H1 (cell line): ENCODE measurements at regions not wholly inside any gene's neighbourhood (a gene's known extent, or its start where the extent isn't known, plus 50 kb on each side); places are given as distances from the start of the nearest gene placed in this dataset.

Experiments used
- CTCF ChIA-PET: fragments of 300-600 bp; sonication (Branson Sonifier 250); formaldehyde crosslinking; loops from one replicate; lab custom pipeline; 2021; ENCODE audit not compliant: partially characterized antibody; lab: Charles Lee
- POLR2A ChIA-PET: fragments of 300-600 bp; sonication (Branson Sonifier 250); formaldehyde crosslinking; loops from one replicate; lab custom pipeline; 2021; ENCODE audit warnings: inconsistent platforms; ENCODE audit not compliant: partially characterized antibody; lab: Charles Lee
- DNase-seq, 2 experiments: peaks; one replicate each; pipeline versions ENCODE4 v3.0.0 to v3.0.0-alpha.2; 2010 to 2022; ENCODE audit warnings: low spot score in 2 of 2, low read depth in 1 of 2, mixed read lengths in 1 of 2
- FAIRE-seq: peaks from 2 replicates; lab custom pipeline; 2011; peaks lifted over from hg19 to GRCh38; lab: Jason Lieb, UNC
- H2AFZ ChIP-seq: 2 replicates; pipeline ENCODE4 v1.8.1; 2012; ENCODE audit warnings: low read length, inconsistent platforms
- H2AK5ac ChIP-seq: 2 replicates; pipeline ENCODE4 v1.6.1; 2013; ENCODE audit warnings: low read depth, low read length
- H2BK120ac ChIP-seq: replicated peaks from 2 replicates; pipeline ENCODE3; 2013; ENCODE audit warnings: low read depth, low read length, inconsistent platforms
- H2BK12ac ChIP-seq: 2 replicates; pipeline ENCODE4 v1.6.1; 2013; ENCODE audit warnings: low read depth, low read length
- H2BK15ac ChIP-seq: 2 replicates; pipeline ENCODE4 v1.6.1; 2013; ENCODE audit warnings: low read length
- H2BK20ac ChIP-seq: 2 replicates; pipeline ENCODE4 v1.6.1; 2013; ENCODE audit warnings: low read length
- H2BK5ac ChIP-seq: 2 replicates; pipeline ENCODE4 v1.6.1; 2013; ENCODE audit warnings: low read depth, low read length
- H3K14ac ChIP-seq: 2 replicates; pipeline ENCODE4 v1.6.1; 2013; ENCODE audit warnings: inconsistent platforms; ENCODE audit not compliant: insufficient read length
- H3K18ac ChIP-seq: 2 replicates; pipeline ENCODE4 v1.6.1; 2013; ENCODE audit warnings: low read length; ENCODE audit errors: extremely low read depth
- H3K23ac ChIP-seq: 2 replicates; pipeline ENCODE4 v1.6.1; 2013; ENCODE audit warnings: inconsistent platforms; ENCODE audit not compliant: insufficient read length
- H3K23me2 ChIP-seq: 2 replicates; pipeline ENCODE4 v1.6.1; 2013; ENCODE audit warnings: low read depth, low read length
- H3K27ac ChIP-seq: 2 replicates; pipeline ENCODE4 v1.6.1; 2011; ENCODE audit warnings: low read depth, low read length, inconsistent platforms
- H3K27me3 ChIP-seq, 4 experiments: replicated peaks in 1 of 4; 1 replicate in 1 of 4; 2 replicates in 3 of 4; pipeline versions ENCODE4 v1.6.1 to v1.8.1; 2011 to 2013; ENCODE audit warnings: low read length in 3 of 4, mild to moderate bottlenecking in 3 of 4, inconsistent platforms in 2 of 4, mixed read lengths in 2 of 4, moderate library complexity in 1 of 4; ENCODE audit not compliant: control insufficient read depth in 3 of 4, insufficient read depth in 3 of 4; ENCODE audit errors: extremely low read depth in 1 of 4
- H3K36me3 ChIP-seq, 4 experiments: 2 replicates each; pipeline versions ENCODE4 v1.6.1 to v1.8.1; 2011 to 2013; ENCODE audit warnings: mild to moderate bottlenecking in 4 of 4, low read length in 3 of 4, moderate library complexity in 2 of 4, control low read depth in 1 of 4, inconsistent platforms in 1 of 4; ENCODE audit not compliant: insufficient read depth in 4 of 4, control insufficient read depth in 2 of 4
- H3K4ac ChIP-seq: replicated peaks from 2 replicates; pipeline ENCODE3; 2013; ENCODE audit warnings: low read length, low read depth, mixed read lengths, inconsistent platforms; ENCODE audit not compliant: insufficient read length
- H3K4me1 ChIP-seq, 4 experiments: replicated peaks in 1 of 4; 1 replicate in 1 of 4; 2 replicates in 3 of 4; pipeline versions ENCODE4 v1.6.1 to v1.8.1; 2011 to 2013; ENCODE audit warnings: low read length in 3 of 4, inconsistent platforms in 2 of 4, mixed read lengths in 1 of 4; ENCODE audit not compliant: insufficient read depth in 4 of 4, control insufficient read depth in 3 of 4
- H3K4me2 ChIP-seq, 2 experiments: 2 replicates each; pipeline versions ENCODE4 v1.6.1 to v1.8.1; 2011 to 2013; ENCODE audit warnings: low read depth in 2 of 2, low read length in 2 of 2, control low read depth in 1 of 2, inconsistent platforms in 1 of 2, mild to moderate bottlenecking in 1 of 2; ENCODE audit not compliant: insufficient read depth in 1 of 2
- H3K4me3 ChIP-seq, 4 experiments: fragments of 200-600, 300-600 bp in 1 of 4; sonication (generic), shearing (Covaris generic), sonication (Bioruptor Twin) in 1 of 4; 2 replicates each; pipeline versions ENCODE4 v1.5.1 to v1.8.1; 2011 to 2016; ENCODE audit warnings: low read length in 4 of 4, low read depth in 3 of 4, control low read depth in 2 of 4, inconsistent platforms in 2 of 4, mild to moderate bottlenecking in 2 of 4, mixed read lengths in 1 of 4, moderate library complexity in 1 of 4; ENCODE audit not compliant: insufficient read depth in 2 of 4; ENCODE audit errors: extremely low read depth in 1 of 4
- H3K56ac ChIP-seq: replicated peaks from 2 replicates; pipeline ENCODE3; 2013; ENCODE audit warnings: low read depth, mild to moderate bottlenecking, mixed read lengths, low read length, inconsistent platforms; ENCODE audit not compliant: insufficient read length
- H3K79me1 ChIP-seq: 2 replicates; pipeline ENCODE4 v1.6.1; 2013; ENCODE audit warnings: low read depth, low read length, control low read depth
- H3K79me2 ChIP-seq, 2 experiments: 2 replicates each; pipeline versions ENCODE4 v1.6.1 to v1.8.1; 2012 to 2013; ENCODE audit warnings: low read length in 2 of 2, mild to moderate bottlenecking in 2 of 2, inconsistent platforms in 1 of 2; ENCODE audit not compliant: insufficient read depth in 2 of 2, control insufficient read depth in 1 of 2
- H3K9ac ChIP-seq, 4 experiments: replicated peaks in 1 of 4; 1 replicate in 1 of 4; 2 replicates in 3 of 4; pipeline versions ENCODE4 v1.6.1 to v1.8.1; 2011 to 2013; ENCODE audit warnings: low read depth in 3 of 4, low read length in 3 of 4, control low read depth in 2 of 4, mild to moderate bottlenecking in 2 of 4, moderate library complexity in 2 of 4, inconsistent platforms in 1 of 4; ENCODE audit errors: extremely low read depth in 1 of 4
- H3K9me3 ChIP-seq, 2 experiments: 2 replicates each; pipeline versions ENCODE4 v1.6.1 to v1.8.1; 2012 to 2013; ENCODE audit warnings: mild to moderate bottlenecking in 2 of 2, moderate library complexity in 2 of 2, control low read depth in 1 of 2, inconsistent platforms in 1 of 2, low read depth in 1 of 2, low read length in 1 of 2, mixed read lengths in 1 of 2; ENCODE audit not compliant: insufficient read depth in 2 of 2
- H4K20me1 ChIP-seq, 2 experiments: replicated peaks in 1 of 2; 2 replicates each; pipeline versions ENCODE3 to v1.8.1; 2011 to 2013; ENCODE audit warnings: inconsistent platforms in 2 of 2, low read length in 2 of 2, mild to moderate bottlenecking in 1 of 2; ENCODE audit not compliant: insufficient read depth in 2 of 2, control insufficient read depth in 1 of 2
- H4K5ac ChIP-seq: 2 replicates; pipeline ENCODE4 v1.6.1; 2013; ENCODE audit warnings: low read length, low read depth, mixed read lengths, inconsistent platforms; ENCODE audit not compliant: insufficient read length
- H4K8ac ChIP-seq: 2 replicates; pipeline ENCODE4 v1.8.0; 2013; ENCODE audit warnings: mild to moderate bottlenecking, moderate library complexity, low read length, inconsistent platforms; ENCODE audit not compliant: insufficient read depth; ENCODE audit errors: extremely low read depth
- H4K91ac ChIP-seq: replicated peaks from 2 replicates; pipeline ENCODE3; 2013; ENCODE audit warnings: low read length, mixed read lengths, inconsistent platforms; ENCODE audit not compliant: insufficient read length
- CBX5 ChIP-seq: fragments of 300-800, 300-1000 bp; sonication (generic); IDR thresholded peaks from 2 replicates; pipeline ENCODE4 v1.7.1; 2016; ENCODE audit warnings: antibody characterized with exemption, low read length, low read depth
- CEBPB ChIP-seq: IDR thresholded peaks from 2 replicates; pipeline ENCODE4 v1.6.1; 2012; ENCODE audit warnings: low read depth, low read length
- HDAC6 ChIP-seq: IDR thresholded peaks from one replicate; pipeline ENCODE4 v1.7.1; 2012; ENCODE audit warnings: low read depth, mild to moderate bottlenecking, inconsistent platforms, low read length, moderate library complexity
- JUND ChIP-seq: IDR thresholded peaks from 2 replicates; pipeline ENCODE4 v1.6.1; 2011; ENCODE audit warnings: mild to moderate bottlenecking, improper control_type of control experiment, low read length
- KDM4A ChIP-seq: IDR thresholded peaks from one replicate; pipeline ENCODE4 v1.7.1; 2012; ENCODE audit warnings: low read depth, mild to moderate bottlenecking, moderate library complexity, low read length, inconsistent platforms; ENCODE audit not compliant: severe bottlenecking
- KDM5A ChIP-seq: fragments of 200-600 bp; IDR thresholded peaks from 2 replicates; pipeline ENCODE4 v1.7.1; 2012; ENCODE audit warnings: mild to moderate bottlenecking, low read length, inconsistent platforms, mixed read lengths
- NRF1 ChIP-seq: IDR thresholded peaks from 2 replicates; pipeline ENCODE4 v1.6.1; 2011; ENCODE audit warnings: mild to moderate bottlenecking, low read depth, low read length, improper control_type of control experiment
- POLR2AphosphoS5 ChIP-seq: IDR thresholded peaks from 2 replicates; pipeline ENCODE4 v1.6.1; 2011; ENCODE audit warnings: low read depth, low read length
- POU5F1 ChIP-seq: IDR thresholded peaks from 2 replicates; pipeline ENCODE4 v1.6.1; 2011; ENCODE audit warnings: low read depth, mild to moderate bottlenecking, low read length, moderate library complexity
- RBBP5 ChIP-seq: IDR thresholded peaks from 2 replicates; pipeline ENCODE4 v1.7.1; 2012; ENCODE audit warnings: low read depth, mild to moderate bottlenecking, inconsistent platforms, low read length, moderate library complexity, borderline replicate concordance
- SIN3A ChIP-seq, 2 experiments: IDR thresholded peaks in 1 of 2; conservative IDR thresholded peaks in 1 of 2; 2 replicates each; pipeline ENCODE4 v1.6.1; 2011 to 2012; ENCODE audit warnings: low read length in 2 of 2, improper control_type of control experiment in 1 of 2, low read depth in 1 of 2, mild to moderate bottlenecking in 1 of 2
- TEAD4 ChIP-seq: IDR thresholded peaks from 2 replicates; pipeline ENCODE4 v1.6.1; 2012; ENCODE audit warnings: low read depth, low read length, inconsistent platforms, mixed read lengths
- WGBS, 2 experiments: shearing (Covaris generic) in 1 of 2; methylation state at CpG; one replicate each; pipeline versions ENCODE4 v1.1.6 to v1.1.7; 2013 to 2015; ENCODE audit warnings: low lambda C conversion rate in 2 of 2, mixed read lengths in 2 of 2, inconsistent platforms in 1 of 2, low coverage in 1 of 2, missing lambda C conversion rate in 1 of 2; ENCODE audit not compliant: insufficient replicate concordance in 2 of 2, insufficient coverage in 1 of 2, insufficient read length in 1 of 2; ENCODE audit errors: extremely low coverage in 1 of 2, missing lambda C conversion rate in 1 of 2; 5-methylcytosine and 5-hydroxymethylcytosine counted together
- TF ChIP-seq, protein P1 (sequence below): IDR thresholded peaks from 2 replicates; pipeline ENCODE4 v1.6.1; 2011; ENCODE audit warnings: low read depth, mild to moderate bottlenecking, low read length; ENCODE audit not compliant: insufficient read depth
- TF ChIP-seq, protein P2 (sequence below): IDR thresholded peaks from 2 replicates; pipeline ENCODE4 v1.6.1; 2012; ENCODE audit warnings: inconsistent platforms

DNA sequence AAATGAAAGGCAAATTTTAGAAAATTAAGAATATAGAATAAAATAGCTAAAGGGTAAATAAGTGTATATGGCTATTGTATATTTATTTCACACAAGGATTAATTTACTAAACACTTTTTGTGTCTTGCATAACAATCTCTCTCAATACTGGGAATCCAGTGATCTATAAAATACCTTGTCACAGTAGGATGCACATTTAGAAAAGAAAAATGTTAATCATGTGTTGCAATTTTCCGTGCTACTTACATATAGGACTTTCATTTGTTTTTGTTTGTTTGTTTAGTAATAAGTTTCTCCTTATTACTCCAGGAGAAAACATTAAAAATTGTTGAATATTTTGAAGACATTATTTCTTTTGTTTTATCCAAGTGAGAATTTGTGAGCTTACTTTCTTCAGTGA is 1533.3 kb downstream of the SLITRK5 start:
- Histone ChIP-seq H3K4me2 (no peak overlapping the region), H3K9ac (no peak overlapping the region), H3K18ac (no peak overlapping the region), H4K5ac (no peak overlapping the region), H3K4me3 (no peak overlapping the region), H4K20me1 (no peaks in the 10 kb centered on the region), H4K8ac (no peak overlapping the region), H3K23me2 (no peaks in the 10 kb centered on the region), H2BK20ac (no peak overlapping the region), H3K9me3 (no peaks in the 10 kb centered on the region), H3K4ac (no peak overlapping the region), H2AFZ (no peak overlapping the region), H3K23ac (no peak overlapping the region), H3K79me1 (no peaks in the 10 kb centered on the region), H3K14ac (no peak overlapping the region)
- ChIA-PET CTCF (no interaction called here), POLR2A (no interaction called here)
- no peak for FAIRE-seq
- 88% methylated on average over 1 of the region's 1 CpG; no CpG with 5 or more reads in 1 of the 2 experiments for WGBS, 2 experiments
- no peak for DNase-seq
- no peak for TF ChIP-seq HDAC6
- TF ChIP-seq, protein P1, sequence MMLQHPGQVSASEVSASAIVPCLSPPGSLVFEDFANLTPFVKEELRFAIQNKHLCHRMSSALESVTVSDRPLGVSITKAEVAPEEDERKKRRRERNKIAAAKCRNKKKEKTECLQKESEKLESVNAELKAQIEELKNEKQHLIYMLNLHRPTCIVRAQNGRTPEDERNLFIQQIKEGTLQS, result no peak
- no peak for TF ChIP-seq SIN3A (conservative IDR thresholded peaks at IDR 0.05 in 1 of 2, IDR thresholded peaks at IDR 0.05 in 1 of 2; ENCODE audit: low read depth in 1 of 2, low read length in 2 of 2)
- no peak for TF ChIP-seq CEBPB
- TF ChIP-seq, protein P2, sequence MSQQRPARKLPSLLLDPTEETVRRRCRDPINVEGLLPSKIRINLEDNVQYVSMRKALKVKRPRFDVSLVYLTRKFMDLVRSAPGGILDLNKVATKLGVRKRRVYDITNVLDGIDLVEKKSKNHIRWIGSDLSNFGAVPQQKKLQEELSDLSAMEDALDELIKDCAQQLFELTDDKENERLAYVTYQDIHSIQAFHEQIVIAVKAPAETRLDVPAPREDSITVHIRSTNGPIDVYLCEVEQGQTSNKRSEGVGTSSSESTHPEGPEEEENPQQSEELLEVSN, result no peak
- no peak for TF ChIP-seq KDM4A
- no peak for TF ChIP-seq POLR2AphosphoS5
- TF ChIP-seq NRF1, result no peak
- TF ChIP-seq TEAD4, result no peak
- TF ChIP-seq KDM5A, result no peak
- TF ChIP-seq RBBP5, result no peak
- TF ChIP-seq POU5F1, result no peak
- TF ChIP-seq JUND, result no peak
- TF ChIP-seq CBX5, result no peak
- TF ChIP-seq, all 59 proteins: peak for 0
- no peaks in the 10 kb centered on the region for H3K4me1 ChIP-seq
- H3K36me3 ChIP-seq, result no peaks in the 10 kb centered on the region
- no peak overlapping the region for H4K91ac ChIP-seq
- no peak overlapping the region for H3K56ac ChIP-seq
- H2BK12ac ChIP-seq, result no peak overlapping the region
- no peak overlapping the region for H2BK120ac ChIP-seq
- no peak overlapping the region for H3K27ac ChIP-seq
- H2BK15ac ChIP-seq, result no peak overlapping the region
- no peaks in the 10 kb centered on the region for H3K79me2 ChIP-seq
- no peak overlapping the region for H2AK5ac ChIP-seq
- H2BK5ac ChIP-seq, result no peak overlapping the region
- H3K27me3 ChIP-seq, result no peaks in the 10 kb centered on the region
